DMS153 treated with DMSO at 0.1 percent for 48 hours (cell line): ENCODE measurements at regions not wholly inside any gene's neighbourhood (a gene's known extent, or its start where the extent isn't known, plus 50 kb on each side); places are given as distances from the start of the nearest gene placed in this dataset.
"Not testable (repeated sequence)": the region's sequence is repeated elsewhere in the genome, so short reads cannot be mapped to it uniquely, and the experiment has no call there.

Experiments
- DNase-seq: peaks from one replicate; lab custom pipeline; 2025; ENCODE audit not compliant: unreplicated experiment; lab: John Stamatoyannopoulos, UW

DNA sequence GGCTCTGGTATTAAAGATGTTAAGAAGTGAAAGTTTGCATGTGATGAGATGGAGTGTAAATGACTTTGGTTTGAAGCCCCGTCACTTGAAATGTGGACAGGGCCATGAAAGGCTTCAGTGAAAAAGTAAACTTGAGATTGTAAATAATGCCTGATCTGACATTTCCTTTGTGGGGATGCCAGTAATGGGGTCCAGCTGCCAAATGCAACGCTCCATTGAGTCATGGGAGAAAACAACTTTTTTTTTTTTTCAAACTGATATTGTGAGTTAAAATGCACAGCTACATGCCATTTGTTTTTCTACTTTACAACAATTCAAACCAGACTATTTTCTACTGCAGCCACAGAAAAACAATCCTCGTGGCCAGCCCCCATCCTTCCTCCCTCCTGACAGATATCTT is 327.0 kb upstream of the TNC start:
- DNase-seq, result no peak

DNA sequence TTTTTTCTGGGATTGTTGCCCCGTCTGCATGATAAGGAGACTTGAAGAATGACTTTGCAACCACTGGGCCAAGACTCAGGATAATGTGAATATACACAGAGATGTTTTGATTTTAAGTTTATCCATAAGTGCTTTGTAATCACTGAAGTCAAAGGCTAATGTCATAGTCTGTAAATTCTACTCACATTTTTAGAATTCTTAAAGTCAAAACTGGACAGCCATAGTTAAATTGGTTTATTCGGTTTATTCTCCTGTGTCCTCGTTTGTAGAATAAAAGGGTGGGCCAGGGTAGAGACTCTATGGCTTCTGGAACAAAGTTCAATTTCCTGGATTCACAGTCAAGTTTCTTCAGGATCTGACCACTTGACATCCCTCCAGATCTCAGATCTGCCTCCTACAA is 327.7 kb upstream of the TNC start:
- no peak for DNase-seq

DNA sequence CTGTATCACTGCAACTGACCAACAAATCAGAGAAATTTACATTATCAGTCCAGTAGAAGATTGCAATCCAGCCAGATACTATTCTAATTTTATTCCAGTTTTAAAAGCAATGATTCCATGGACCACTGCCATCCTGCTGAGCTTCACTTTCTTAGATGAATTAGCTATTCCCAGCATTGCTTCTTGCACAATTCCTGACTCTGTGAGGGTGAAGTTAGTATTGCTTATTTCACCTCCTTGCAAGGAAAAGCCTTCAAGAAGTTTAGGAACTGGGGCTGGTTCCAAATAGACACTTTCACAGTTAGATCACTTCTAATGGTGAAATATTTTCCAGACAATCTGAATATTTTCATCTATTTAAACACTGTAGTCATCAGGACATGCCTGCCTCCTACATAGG is 338.6 kb upstream of the TNC start:
- no peak for DNase-seq

DNA sequence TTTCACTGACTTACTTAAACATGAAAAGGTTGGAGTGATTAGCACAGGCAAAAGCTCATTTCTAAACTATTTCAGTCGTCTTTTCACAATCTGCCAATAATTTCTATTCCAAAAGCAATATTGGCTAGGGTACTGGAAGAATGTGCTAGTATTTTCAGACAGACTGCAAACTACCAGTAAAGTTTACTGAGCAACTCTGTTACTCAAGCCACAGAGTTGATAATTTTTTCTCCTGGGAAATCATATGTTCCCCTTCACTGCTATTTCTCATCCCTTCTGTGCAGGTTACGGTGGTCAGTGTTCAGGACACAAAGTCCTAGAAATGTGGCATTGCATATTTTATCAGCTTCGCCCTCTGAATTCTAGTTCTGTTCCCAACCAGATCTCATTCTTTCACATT is 343.3 kb upstream of the TNC start:
- no peak for DNase-seq

DNA sequence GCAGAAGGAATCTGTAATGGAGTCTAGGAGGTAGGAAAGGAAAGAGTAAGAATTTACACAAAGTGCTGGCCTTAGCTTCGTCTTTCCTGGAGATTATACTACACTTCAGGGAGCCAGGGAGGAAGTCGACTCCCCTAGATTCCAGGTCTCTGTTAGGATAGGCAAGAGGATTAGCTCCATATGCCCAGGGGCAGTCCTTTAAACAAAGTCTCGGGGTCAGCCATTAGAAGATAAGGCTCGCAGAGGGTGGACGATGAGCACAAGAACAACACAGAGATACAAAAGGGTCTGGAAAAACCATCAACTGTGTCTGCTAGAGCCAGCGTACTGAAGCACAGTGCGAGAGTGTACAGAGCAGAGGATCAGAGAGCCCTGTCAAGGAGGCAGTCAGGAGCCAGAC is 344.7 kb upstream of the TNC start:
- no peak for DNase-seq

DNA sequence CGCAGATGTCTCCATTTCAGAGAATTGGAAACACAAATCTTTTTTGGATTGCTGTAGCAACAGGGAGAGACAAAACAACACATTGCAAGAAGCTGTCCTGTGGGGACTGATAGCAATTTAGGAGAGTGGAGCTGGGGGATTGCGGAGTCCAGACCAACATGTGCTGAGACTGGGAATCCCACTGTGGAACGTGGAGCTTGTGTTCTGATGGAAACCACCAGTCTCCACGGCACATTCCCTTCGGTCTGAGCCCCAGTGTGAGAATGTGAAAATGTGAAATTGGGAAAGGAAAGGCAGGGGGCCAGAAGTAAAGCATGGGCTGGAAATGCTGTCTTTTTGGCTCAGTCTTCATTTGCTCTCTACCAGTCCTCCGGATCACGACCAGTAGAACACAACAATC is 348.8 kb upstream of the TNC start:
- DNase-seq, result no peak

DNA sequence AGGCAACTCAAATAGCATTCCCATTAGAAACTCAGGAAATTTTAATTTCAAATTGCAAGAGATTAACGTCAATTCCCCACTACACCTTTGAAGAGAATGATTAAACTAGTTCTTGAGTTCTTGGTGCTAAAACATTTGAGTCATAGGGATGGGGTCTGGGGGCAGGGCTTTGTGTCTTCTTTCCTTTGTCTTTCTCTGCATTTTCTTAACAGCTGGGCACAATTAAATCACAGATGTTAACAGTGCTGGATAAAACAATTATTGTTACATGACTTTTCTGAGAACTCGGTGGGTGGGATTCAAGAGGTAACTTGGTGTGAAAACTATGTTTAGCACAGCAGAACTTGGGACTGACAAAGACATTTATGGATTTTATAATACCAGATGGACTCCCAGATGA is 351.9 kb upstream of the TNC start:
- DNase-seq, result no peak

DNA sequence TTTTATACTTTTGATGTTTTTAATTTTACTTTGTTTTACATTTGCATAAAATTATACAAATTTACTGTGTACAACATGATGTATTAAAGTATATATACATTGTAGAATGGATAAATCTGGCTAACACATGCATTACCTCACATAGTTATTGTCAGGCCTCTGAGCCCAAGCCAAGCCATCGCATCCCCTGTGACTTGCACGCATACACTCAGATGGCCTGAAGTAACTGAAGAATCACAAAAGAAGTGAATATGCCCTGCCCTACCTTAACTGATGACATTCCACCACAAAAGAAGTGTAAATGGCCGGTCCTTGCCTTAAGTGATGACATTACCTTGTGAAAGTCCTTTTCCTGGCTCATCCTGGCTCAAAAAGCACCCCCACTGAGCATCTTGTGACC is 355.1 kb upstream of the TNC start:
- DNase-seq, result not testable (repeated sequence)

DNA sequence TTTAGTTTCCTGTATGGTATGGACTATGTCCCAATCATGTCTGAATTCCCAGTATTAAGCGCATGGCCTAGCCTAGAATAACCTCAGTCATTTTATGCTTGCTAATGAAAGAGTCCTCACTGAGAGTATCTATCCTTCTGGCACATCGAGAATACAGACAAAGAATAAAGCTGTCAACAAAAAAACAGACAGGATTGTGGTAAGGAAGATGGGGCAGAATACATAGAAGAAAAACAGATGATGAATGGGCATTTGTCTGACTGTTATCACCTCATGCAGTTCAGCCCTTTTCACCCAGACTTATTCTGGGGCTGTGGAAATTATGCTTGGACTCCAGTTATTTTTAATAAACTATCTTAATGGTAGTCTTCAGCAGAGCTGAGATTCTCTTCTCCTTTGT is 363.8 kb upstream of the TNC start:
- no peak for DNase-seq

DNA sequence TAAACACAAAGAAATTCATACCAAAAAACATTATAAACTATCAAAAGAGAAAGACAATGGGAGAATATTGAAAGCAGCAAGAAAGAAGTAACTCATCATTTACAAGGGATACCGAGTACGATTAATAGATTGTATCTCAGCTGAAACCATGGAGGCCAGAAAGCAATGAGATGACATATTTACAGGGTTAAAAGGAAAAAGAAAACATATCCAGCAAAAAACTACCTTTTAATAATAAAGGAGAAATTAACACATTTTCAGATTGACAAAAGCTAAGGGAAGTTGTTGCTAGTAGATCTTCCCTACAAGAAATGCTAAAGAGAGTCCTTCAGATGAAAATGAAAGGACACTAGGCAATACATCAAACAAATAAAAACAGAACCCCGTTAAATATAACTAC is 364.8 kb upstream of the TNC start:
- no peak for DNase-seq

DNA sequence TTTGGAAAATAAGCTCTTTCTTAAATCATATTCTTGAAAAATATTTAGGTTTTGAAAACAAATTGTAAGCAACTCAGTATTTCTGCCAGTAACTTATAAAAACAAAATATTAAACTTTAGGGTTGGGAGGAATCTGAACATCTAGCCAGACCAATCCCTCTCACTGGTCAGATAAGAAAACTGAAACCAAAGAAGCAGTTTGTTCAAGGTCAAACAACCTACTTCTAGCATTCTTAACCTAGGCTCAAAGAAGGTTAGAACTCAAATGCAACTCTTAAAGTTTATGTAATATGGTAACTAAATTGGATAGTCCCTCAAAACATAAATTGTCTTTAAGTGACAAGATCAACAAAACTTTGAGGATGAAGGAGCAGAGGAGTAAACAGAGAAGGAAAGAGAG is 374.9 kb upstream of the TNC start:
- no peak for DNase-seq

DNA sequence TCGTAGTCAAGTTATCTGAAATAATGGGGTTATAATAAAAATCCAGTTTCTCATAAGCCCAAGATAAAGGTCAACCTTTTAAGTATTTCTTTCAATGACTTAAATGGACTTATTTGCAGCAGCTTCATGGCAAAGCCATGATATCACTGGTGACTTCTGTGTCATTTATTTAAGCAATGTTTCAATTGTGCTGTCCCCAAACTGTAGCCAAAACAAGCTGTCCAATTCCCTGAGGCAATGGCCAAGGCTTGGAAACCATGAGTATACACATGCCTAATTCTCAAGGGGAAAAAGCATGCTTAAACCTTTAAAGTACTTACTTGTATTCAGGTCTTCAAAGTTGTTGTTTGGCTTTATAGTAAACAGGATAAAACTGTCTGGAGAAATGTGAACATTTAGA is 376.4 kb upstream of the TNC start:
- no peak for DNase-seq

DNA sequence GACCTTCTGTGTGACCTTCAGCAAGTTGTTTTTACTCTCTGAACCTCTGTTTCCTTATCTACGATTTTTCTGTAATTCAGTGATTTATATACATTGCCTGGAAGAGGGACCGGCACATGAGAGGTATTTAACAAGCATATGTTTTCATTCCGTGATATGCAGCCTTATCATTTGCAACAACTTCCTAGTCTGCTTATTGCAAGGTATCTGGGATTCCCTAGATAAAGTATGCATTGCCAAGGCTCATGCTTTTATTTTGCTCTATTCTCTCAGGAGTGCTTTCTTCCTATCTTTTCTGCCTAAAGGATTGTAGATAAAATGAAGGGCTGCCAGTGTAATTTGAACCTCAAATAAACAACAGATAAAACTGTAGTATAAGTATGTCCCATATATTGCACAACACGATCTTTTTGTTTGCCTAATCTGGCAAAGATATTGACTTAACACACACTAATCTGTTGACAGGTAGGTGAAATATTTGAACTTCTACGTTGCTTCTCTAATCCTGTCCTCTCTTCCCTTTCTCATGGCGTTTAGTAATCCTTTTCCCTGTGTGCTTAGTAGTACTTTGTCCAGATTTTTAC is 377.2 kb upstream of the TNC start:
- DNase-seq, result peak; percentile 33

DNA sequence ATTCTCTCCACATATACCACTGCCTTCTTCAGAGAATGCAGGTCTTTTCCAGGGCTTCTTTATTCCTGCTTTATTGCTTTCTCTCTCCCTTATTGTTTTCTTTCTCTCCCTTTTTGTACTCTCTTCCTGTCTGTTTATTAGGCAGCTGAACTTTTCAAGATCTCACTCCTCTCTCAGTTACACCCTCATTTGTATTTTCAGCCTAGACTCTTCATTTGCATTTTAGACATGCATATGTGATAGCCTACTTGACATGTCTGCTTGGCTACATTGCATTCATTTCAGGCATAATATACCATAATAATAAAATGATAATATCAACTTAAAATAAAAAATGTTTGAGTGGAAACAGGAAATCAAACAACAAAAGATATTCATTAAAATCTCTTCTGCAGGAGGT is 377.9 kb upstream of the TNC start:
- no peak for DNase-seq

DNA sequence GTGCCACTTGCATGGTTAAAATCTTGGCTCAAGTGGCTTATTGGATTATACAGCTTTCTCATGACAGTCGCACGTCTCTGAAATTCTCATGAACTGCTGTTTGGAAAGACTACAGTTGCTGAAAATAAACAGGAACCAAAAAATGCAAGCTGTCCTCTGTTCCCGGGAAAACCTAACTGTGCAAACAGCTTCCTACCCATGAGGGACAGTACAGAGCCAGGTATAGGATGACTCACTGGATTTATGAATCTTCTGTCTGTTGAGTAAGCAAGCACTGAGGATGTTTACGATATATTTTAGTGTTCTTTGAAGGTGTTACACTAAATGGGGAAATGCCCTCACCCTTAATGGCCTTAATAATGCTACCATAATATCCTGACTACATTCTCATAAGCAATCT is 380.3 kb upstream of the TNC start:
- no peak for DNase-seq

DNA sequence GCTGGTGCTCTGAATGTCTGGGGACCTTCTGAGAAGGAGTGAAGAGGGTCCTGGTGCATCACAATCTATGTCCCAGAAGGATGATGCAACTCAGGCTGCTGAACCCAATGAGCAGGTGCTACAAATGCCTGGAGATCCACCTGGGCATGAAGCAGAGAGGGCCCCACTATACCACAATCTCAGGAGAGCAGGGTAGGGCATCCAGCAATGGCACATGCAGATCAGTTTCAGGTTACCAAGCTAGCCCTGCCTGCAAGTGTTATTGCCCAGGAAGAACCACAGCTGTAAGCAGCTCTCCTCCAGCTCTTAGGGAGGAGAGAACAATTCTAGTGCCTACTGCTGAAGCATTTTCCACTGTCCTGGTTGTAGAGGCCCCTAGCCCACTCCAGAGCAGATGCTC is 389.2 kb upstream of the TNC start:
- no peak for DNase-seq

DNA sequence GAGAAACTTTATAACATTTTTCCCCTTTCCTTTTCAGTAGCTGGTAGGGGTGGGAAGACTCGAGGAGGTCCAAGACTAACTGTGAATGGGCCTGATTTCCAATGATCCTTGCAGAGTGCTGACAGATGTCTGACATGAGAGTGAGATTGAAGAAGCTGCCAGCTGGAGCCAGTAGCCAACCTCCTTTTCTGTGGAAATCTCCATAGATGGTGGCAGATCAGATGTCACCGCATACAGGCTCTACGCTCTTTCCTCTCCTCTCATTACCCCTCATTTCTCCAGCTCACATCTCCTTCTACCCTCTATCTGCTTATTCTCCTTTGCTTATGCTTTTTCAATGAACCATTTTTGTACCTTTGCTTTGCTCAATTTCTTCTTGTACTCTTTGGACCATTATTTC is 395.2 kb upstream of the TNC start:
- DNase-seq, result no peak

DNA sequence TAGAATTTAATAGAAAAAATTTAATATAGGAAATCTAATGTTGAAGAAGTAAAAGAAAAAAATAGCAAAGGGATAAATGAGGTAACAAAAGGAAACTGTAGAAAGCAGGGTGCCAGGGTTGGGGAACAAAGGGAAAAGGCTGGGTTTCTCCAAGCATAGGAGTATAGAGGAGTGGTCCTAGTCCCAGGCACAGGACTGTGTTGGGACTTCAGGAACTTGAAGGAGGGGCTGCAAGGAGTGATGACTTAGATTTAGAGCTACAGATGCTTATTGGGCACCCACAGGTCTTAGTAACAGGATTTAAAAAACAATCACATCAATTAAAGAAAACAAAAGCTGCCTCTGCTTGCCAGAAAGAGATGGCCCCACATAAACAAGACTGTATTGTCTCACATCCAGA is 396.5 kb upstream of the TNC start:
- DNase-seq, result no peak

DNA sequence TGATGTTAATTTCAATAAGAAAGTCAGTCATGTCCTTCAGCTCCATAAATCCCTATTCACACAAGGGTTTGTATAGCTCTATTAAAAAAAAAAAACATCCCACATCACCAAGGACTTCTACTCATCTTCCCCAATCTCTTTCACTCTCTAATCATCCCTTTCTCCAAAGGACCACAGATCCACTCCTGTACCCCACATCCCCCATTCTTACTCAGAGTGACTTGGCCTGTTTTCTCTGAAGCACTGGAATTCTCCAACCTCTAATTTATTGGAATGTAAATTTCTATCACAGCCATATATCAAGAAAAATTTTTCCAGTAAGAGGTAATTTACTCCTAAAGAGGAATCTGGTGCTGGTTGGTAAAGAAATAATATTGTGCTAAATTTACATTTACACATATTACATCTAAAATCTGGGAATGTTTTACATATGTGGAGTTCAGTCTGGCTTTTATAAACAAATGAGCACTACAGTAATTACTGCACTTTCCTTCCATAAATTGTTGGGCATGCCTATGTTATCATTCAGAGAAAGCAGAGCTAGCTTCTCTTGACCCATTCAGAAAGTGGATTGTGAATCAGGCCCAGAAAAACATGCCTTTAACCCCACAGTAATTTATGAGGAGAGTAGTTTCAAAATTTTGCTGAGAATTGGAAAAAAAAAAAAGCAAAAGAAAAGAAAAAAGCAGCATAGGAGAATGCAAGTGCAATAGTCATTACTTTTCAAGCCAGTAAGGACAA is 399.5 kb upstream of the TNC start:
- no peak for DNase-seq

DNA sequence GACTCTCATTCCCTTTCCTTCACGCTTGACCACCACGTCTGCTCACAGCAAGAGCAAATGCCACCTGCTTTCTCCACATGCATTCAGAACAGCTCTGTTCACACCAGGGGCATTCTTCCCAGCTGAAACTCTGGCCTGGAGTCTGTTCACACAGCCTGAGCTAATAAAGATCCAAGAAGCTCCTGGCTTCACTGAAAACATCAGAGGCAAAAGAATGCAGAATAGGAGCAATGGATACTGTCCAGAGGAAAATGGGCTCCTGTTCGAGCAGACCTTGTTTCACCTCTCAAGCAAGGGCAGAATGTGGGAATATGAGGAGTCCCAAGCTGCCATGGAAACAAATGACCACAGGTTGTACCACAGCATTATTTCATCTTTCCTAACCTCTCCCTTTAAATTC is 402.7 kb upstream of the TNC start:
- no peak for DNase-seq

DNA sequence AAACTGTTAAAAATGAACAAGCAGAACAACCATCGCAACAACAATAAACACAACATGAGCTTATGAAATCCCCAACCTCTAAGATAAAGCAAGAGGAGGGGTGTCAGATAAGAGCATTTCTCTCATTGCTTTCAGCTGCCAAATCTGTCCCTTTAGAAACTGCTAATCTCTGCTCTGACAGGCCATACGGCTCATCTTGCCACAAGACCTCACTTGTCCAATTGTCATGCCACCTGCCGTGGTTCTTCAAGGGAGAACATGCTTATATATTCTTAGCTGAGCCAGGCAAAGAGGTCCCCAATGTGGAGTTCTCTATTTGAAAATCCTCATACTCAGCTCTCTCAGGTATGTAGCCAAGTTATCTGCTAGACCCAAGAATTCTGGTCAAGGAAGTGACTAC is 405.0 kb upstream of the TNC start:
- no peak for DNase-seq

DNA sequence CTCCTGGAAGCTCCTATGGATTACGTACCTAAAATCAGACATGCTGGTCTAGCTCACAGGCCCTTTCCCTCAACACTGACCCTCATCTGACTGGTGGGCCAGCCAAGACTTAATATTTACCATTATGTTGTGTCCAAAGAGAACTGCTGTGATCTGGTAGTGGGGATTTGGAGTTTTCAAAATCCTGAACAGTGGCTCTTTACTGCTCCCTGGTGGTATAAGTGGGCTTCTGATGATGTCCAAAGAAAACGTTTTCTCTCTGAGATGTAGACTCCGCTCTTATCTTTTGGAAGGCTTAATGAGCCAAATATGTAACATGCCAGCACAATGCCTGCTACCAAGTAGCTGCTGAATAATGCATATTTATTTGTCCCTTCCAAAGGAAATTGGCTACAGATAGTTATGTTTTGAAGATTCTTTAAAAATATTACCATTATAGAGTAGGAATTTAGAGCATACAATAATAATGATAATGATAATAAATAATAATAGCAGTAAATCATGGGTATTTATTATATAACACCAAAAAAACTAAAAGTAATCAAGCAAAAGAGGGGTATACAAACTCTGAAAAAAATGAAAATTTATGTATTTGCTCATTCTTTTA is 406.6 kb upstream of the TNC start:
- peak; percentile 82 for DNase-seq
